ENCODE measurements at regions not wholly inside any gene's neighbourhood (a gene's known extent, or its start where the extent isn't known, plus 50 kb on each side); places are given as distances from the start of the nearest gene placed in this dataset.

- ChIA-PET POLR2A (interaction anchor here (1.1 kb wide), 1 partner anchor 18 kb away, joined by 3 read pairs; no protein-coding TSS in a partner anchor), CTCF (ENCODE audit: low intra/inter-chr PET ratio) (no interaction called here)
- Histone ChIP-seq H2AFZ (ENCODE audit: low read depth, low read length) (no peak overlapping the region), H4K20me1 (replicated peaks; ENCODE audit: control insufficient read depth, insufficient read depth, low read length) (no peaks in the 10 kb centered on the region), H3K4me1 (replicated peaks in 1 of 2; ENCODE audit: control insufficient read depth in 2 of 2, insufficient read depth in 2 of 2, low read length in 2 of 2) (no peaks in the 10 kb centered on the region), H3K9me3 (replicated peaks; ENCODE audit: control insufficient read depth, insufficient read depth, low read depth, low read length) (no peaks in the 10 kb centered on the region), H3K79me2 (ENCODE audit: control insufficient read depth, insufficient read depth, low read length) (no peaks in the 10 kb centered on the region), H3K4me2 (ENCODE audit: insufficient read depth, low read length) (no peak overlapping the region), H3K27me3 (ENCODE audit: control insufficient read depth in 2 of 2, insufficient read depth in 2 of 2, low read length in 2 of 2) (no peaks in the 10 kb centered on the region), H3K9me1 (ENCODE audit: control insufficient read depth, insufficient read depth, low read length) (no peaks in the 10 kb centered on the region), H3K9ac (ENCODE audit: insufficient read depth in 1 of 2, low read depth in 2 of 2, low read length in 2 of 2) (no peak overlapping the region), H3K27ac (ENCODE audit: extremely low read depth, low read depth, low read length) (no peak overlapping the region), H3K4me3 (no peak overlapping the region), H3K36me3 (ENCODE audit: control insufficient read depth, insufficient read depth, low read length) (no peaks in the 10 kb centered on the region)
- intact Hi-C loops (cut with micrococcal nuclease), result no loop called here
- in situ Hi-C loops (cut with MboI), result no loop called here
- ATAC-seq (no peak), DNase-seq (ENCODE audit: extremely low read depth in 1 of 4, low spot score in 3 of 4) (no peak), FAIRE-seq (no peak)
- BruUV-seq (replicated peaks), result no TSS peak
- 0% methylated on average over 4 of the region's 4 CpGs for WGBS (ENCODE audit: insufficient coverage, low coverage, missing lambda C conversion rate)
- TF ChIP-seq MTA2 (IDR thresholded peaks at IDR 0.05; ENCODE audit: low read depth) (no peak), ZNF407 (IDR thresholded peaks at IDR 0.05; ENCODE audit: low read depth) (no peak), HOMEZ (CRISPR knock-in tag; IDR thresholded peaks at IDR 0.05) (no peak), TCF7 (IDR thresholded peaks at IDR 0.05; ENCODE audit: borderline replicate concordance) (no peak), SLC30A9 (CRISPR knock-in tag; IDR thresholded peaks at IDR 0.05) (no peak), E2F1 (CRISPR knock-in tag; IDR thresholded peaks at IDR 0.05) (no peak), IFI16 (CRISPR knock-in tag; IDR thresholded peaks at IDR 0.05) (no peak), NBN (IDR thresholded peaks at IDR 0.05; ENCODE audit: low read depth) (no peak), TRIM25 (IDR thresholded peaks at IDR 0.05; ENCODE audit: borderline replicate concordance) (no peak)
These were observed 97.2 kb upstream of the KRAS start for GRCh38 chr12:25347716-25348592.
